ENCODE measurements at regions not wholly inside any gene's neighbourhood (a gene's known extent, or its start where the extent isn't known, plus 50 kb on each side); places are given as distances from the start of the nearest gene placed in this dataset.
"Not testable (repeated sequence)": the region's sequence is repeated elsewhere in the genome, so short reads cannot be mapped to it uniquely, and the experiment has no call there.

- TF ChIP-seq, protein P1, sequence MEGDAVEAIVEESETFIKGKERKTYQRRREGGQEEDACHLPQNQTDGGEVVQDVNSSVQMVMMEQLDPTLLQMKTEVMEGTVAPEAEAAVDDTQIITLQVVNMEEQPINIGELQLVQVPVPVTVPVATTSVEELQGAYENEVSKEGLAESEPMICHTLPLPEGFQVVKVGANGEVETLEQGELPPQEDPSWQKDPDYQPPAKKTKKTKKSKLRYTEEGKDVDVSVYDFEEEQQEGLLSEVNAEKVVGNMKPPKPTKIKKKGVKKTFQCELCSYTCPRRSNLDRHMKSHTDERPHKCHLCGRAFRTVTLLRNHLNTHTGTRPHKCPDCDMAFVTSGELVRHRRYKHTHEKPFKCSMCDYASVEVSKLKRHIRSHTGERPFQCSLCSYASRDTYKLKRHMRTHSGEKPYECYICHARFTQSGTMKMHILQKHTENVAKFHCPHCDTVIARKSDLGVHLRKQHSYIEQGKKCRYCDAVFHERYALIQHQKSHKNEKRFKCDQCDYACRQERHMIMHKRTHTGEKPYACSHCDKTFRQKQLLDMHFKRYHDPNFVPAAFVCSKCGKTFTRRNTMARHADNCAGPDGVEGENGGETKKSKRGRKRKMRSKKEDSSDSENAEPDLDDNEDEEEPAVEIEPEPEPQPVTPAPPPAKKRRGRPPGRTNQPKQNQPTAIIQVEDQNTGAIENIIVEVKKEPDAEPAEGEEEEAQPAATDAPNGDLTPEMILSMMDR (IDR thresholded peaks at IDR 0.05; ENCODE audit: borderline replicate concordance, extremely low read depth, low read length, poor library complexity, severe bottlenecking): not testable (repeated sequence)
- TF ChIP-seq EZH2 (IDR thresholded peaks at IDR 0.05; ENCODE audit: borderline replicate concordance, low read depth, low read length, severe bottlenecking): not testable (repeated sequence)
Measured at GRCh38 chr1:149314921-149315320, 159.9 kb upstream of the NBPF19 start.

Measured in DND-41 (cell line).